HG03139 (cell line): ENCODE measurements at regions not wholly inside any gene's neighbourhood (a gene's known extent, or its start where the extent isn't known, plus 50 kb on each side); places are given as distances from the start of the nearest gene placed in this dataset.

ENCODE experiments used
- ATAC-seq: cut with Tn5 transposase; IDR thresholded peaks from one replicate; pipeline ENCODE4 v1.9.1; 2021; ENCODE audit not compliant: unreplicated experiment

DNA sequence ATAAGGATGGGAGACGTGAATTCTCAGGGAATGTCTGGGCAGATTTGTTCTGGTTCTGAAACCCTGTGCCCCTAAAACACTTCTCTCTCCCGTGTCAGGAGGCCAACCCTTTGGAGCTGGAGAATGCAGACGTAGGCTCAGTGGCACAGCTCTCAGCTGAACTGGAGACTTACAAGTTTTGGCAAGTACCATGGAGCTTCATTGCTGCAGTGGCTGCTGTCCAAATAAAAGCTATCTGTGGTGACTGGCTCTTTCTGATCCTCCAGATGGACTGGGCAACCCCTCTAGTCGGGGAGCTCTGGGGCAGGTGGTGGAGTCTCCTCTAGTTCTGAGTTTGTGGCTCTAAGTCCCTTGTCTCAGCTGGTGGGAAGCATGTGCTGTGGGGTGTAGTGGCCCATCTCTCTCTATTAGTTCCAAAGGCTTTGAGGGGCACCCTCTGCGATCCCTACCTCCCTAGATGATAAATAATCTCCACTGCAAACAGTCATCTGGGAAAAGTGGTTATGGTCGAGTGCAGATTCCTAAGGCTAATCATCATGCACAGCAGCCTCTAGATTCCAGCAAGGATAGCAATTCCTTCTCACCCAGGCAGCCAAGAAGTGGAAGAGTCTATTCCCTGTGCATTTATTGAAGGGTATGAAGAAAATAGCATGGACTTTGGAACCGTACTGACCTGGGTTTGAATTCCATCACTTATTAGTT is 204.2 kb upstream of the KLF4 start:
- no peak for ATAC-seq

GRCh38 chr9:107691664-107692063 is 202.1 kb upstream of the KLF4 start:
- no peak for ATAC-seq

DNA sequence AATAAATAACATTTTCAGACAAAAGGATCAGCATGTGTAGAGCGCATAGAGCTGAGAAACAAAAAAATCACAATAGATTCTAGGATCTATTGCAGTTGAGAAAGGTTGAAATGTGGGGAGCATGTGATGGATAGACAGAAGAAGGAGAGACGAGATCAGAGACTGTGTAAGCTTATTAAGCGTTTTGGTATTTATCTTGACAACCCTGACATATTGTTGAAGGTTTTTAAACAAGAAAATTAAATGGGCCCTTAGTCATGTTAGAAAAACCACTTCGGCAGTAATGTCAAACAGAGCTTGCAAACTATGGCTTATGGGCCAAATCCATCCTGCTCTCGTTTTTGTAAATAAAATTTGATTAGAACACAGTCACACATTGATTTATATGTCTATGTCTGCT is 200.5 kb upstream of the KLF4 start:
- no peak for ATAC-seq

GRCh38 chr9:107688728-107689127 is 199.2 kb upstream of the KLF4 start:
- no peak for ATAC-seq

GRCh38 chr9:107685901-107686300 is 196.3 kb upstream of the KLF4 start:
- no peak for ATAC-seq

DNA sequence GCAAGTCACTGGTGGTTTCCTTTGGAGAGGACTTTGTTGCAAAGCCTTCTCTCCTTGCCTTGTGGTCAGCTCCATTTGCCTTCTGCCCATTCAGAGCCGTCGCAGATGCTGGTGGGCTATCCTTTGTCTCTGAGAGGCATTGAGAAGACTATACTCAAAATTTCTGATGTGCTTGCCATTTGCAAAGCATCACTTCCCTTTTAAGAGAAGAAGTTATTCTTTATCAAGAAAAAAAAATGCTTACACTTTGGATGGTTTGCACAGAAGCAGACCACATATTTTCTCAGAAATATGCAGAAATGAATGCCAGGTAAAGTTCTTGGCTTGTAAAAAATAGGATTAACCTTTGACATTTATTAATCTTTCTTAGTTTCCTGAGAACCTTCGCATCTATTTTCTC is 195.8 kb upstream of the KLF4 start:
- no peak for ATAC-seq

- no peak for ATAC-seq
Measured at GRCh38 chr9:107684224-107684623, 194.7 kb upstream of the KLF4 start.

DNA sequence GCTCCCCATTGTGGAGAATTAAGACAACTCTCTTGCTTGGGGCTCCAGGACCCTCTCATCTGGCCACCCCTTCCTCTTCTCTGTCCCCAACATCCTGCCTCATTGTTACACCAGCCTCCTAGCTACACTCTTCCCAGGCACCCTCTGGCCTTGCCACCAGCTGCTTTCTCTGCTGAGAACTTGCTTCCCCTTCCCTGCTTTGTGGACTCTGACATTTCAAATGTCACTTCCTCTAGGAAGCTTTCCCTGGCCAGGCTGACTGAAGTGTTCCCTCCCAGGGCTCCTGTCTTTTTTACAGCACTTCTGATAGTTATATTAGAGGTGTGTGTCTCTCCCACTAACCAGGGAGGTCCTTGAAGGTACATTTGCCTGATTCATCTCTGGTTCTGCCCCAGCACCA is 194.0 kb upstream of the KLF4 start:
- ATAC-seq, result no peak

- no peak for ATAC-seq
Measured at GRCh38 chr9:107681988-107682387, 192.4 kb upstream of the KLF4 start.

DNA sequence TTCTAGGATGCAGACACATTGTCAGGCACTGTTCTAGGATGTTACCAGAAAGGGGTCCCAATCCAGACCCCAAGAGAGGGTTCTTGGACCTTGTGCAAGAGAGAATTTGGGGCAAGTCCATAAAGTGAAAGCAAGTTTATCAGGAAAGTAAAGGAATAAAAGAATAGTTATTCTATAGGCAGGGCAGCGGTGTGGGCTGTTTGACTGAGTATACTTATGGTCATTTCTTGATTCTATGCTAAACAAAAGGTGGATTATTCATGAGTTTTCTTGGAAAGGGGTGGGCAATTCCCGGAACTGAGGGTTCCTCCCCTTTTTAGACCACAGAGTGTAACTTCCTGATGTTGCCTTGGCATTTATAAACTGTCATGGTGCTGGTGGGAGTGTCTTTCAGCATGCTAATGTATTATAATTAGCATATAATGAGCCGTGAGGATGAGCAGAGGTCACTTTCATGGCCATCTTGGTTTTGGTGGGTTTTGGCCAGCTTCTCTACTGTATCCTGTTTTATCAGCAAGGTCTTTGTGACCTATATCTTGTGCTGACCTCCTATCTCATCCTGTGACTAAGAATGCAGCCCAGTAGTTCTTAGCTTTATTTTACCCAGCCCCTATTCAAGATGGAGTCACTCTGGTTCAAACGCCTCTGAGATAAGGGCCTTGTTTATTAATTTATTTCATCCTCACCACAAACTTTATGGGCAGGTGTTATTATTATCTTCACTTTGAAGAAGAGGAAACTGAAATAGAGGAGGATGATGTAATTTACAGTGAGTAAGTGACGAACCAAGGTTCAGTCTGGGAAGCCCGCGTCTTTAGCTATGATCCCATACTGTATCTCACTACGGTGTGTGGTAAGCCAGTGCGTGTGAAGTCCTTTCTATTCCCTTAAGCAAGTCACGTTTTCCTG is 186.0 kb upstream of the KLF4 start:
- ATAC-seq, result no peak

- ATAC-seq, result no peak
Measured at GRCh38 chr9:107674721-107675277, 185.2 kb upstream of the KLF4 start.

GRCh38 chr9:107673861-107674720 is 184.5 kb upstream of the KLF4 start:
- ATAC-seq, result no peak

- no peak for ATAC-seq
Measured at GRCh38 chr9:107671588-107671987, 182.0 kb upstream of the KLF4 start.

DNA sequence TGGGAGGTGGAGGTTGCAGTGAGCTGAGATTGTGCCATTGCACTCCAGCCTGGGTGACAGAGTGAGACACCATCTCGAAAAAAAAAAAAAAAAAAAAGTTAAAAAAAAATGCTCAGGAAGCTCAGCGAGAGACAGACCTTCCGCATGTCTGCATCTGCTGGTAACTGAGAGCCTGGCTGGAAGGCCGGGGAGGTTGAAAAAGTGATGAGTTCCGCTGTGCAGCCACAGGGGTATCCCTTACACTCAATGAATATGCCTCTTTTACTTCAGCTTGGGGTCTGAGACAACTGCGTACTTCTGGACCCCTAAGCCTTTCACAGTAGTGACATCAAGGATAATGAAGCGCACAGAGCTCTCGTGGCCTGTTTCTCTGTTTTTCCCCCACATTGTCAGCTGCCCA is 179.9 kb upstream of the KLF4 start:
- no peak for ATAC-seq

- no peak for ATAC-seq
Measured at GRCh38 chr9:107667231-107668070, 177.9 kb upstream of the KLF4 start.

GRCh38 chr9:107665057-107665456 is 175.5 kb upstream of the KLF4 start:
- no peak for ATAC-seq

- no peak for ATAC-seq
Measured at GRCh38 chr9:107660976-107661375, 171.4 kb upstream of the KLF4 start.

DNA sequence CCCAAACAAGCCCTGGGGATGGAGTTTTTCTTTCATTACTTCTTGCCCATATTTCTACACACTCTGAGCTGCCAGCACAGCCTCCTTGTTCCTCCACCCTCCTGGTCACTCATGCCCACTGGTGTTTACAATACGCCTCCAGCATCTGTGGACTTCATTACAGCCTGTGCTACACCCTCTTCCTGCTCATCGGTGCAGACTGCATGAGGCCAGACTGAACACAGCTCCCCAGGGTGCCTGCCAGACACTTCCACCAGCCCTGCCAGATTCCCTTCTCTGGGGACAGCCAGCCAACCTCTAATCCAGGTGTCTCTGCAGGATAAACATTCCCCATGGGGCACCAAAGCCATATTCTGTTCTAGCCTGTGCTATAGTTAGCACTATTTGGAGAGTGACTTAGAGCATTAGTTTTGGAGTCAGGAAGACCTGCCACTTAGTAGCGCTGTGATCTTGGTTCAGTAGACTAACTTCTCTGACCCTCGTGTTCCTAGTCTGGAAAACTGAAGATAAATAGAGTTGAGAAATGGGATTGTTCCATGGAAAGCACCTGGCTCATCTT is 163.8 kb upstream of the KLF4 start:
- no peak for ATAC-seq

DNA sequence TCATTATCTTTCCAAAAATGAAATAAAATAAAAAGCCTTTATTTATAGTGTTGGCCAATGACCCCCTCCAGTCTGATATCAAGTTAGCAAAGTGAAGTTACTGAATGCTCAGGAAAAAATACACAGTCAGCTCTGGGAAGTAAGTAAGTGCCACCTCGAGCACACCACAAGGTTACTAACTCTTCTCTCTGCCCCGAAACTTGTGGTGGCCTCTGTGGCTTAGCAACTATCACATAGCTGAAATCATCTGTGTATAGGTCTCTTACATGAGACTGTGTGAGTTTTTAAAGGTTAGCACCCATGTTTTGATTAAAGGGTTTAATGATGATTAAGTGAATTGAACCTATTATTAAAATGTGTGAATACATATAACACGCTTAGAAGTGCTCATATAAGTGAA is 161.4 kb upstream of the KLF4 start:
- ATAC-seq, result no peak

- no peak for ATAC-seq
Measured at GRCh38 chr9:107650321-107650720, 160.8 kb upstream of the KLF4 start.
